Urinary bladder (tissue), 3 donors: ENCODE measurements at regions not wholly inside any gene's neighbourhood (a gene's known extent, or its start where the extent isn't known, plus 50 kb on each side); places are given as distances from the start of the nearest gene placed in this dataset.

Source experiments
- DNase-seq: peaks from one replicate; pipeline ENCODE4 v3.0.0-alpha.2; 2015; ENCODE audit errors: extremely low spot score
- H3K27ac ChIP-seq: one replicate; pipeline ENCODE4 v1.5.1; 2013; ENCODE audit warnings: low read depth, mild to moderate bottlenecking, moderate library complexity
- H3K36me3 ChIP-seq: one replicate; pipeline ENCODE4 v1.6.1; 2013; ENCODE audit warnings: mild to moderate bottlenecking, moderate library complexity; ENCODE audit not compliant: insufficient read depth
- H3K4me1 ChIP-seq: one replicate; pipeline ENCODE4 v1.6.1; 2013; ENCODE audit warnings: mild to moderate bottlenecking, moderate library complexity; ENCODE audit not compliant: insufficient read depth
- H3K4me3 ChIP-seq: one replicate; pipeline ENCODE4 v1.5.1; 2013; ENCODE audit warnings: low read depth, low read length
- WGBS: extraction: QIAGEN DNeasy Blood & Tissue Kit; methylation state at CpG from one replicate; pipeline ENCODE4 v1.1.7; 2013; 5-methylcytosine and 5-hydroxymethylcytosine counted together
- donor health status: healthy with polysubstance abuse.
- donor health status: healthy.

- H3K27ac ChIP-seq: no peak overlapping the region
- H3K36me3 ChIP-seq: no peaks in the 10 kb centered on the region
- DNase-seq: no peak
- H3K4me1 ChIP-seq: no peaks in the 10 kb centered on the region
- no peak overlapping the region for H3K4me3 ChIP-seq
- 84% methylated on average over 4 of the region's 4 CpGs for WGBS
Observed at GRCh38 chr16:6636457-6636856, 696.2 kb upstream of the RBFOX1 start.

- Histone ChIP-seq H3K4me1 (no peaks in the 10 kb centered on the region), H3K4me3 (no peak overlapping the region), H3K27ac (no peak overlapping the region), H3K36me3 (no peaks in the 10 kb centered on the region)
- 70% methylated on average over 3 of the region's 3 CpGs for WGBS
- no peak for DNase-seq
Observed at GRCh38 chr16:6634151-6634550, 698.5 kb upstream of the RBFOX1 start.

- Histone ChIP-seq H3K27ac (no peak overlapping the region), H3K36me3 (no peaks in the 10 kb centered on the region), H3K4me1 (no peaks in the 10 kb centered on the region), H3K4me3 (no peak overlapping the region)
- no peak for DNase-seq
- 68% methylated on average over 5 of the region's 5 CpGs for WGBS
Observed at GRCh38 chr16:6633456-6633855, 699.2 kb upstream of the RBFOX1 start.

GRCh38 chr16:6629110-6629509, 703.5 kb upstream of the RBFOX1 start:
- DNase-seq: peak; percentile 37
- Histone ChIP-seq H3K36me3 (no peaks in the 10 kb centered on the region), H3K4me3 (no peak overlapping the region), H3K27ac (no peak overlapping the region), H3K4me1 (no peaks in the 10 kb centered on the region)
- 40% methylated on average over 5 of the region's 5 CpGs for WGBS

GRCh38 chr16:6625606-6626005, 707.0 kb upstream of the RBFOX1 start:
- no peak overlapping the region for H3K27ac ChIP-seq
- H3K4me3 ChIP-seq: no peak overlapping the region
- H3K36me3 ChIP-seq: no peaks in the 10 kb centered on the region
- no peaks in the 10 kb centered on the region for H3K4me1 ChIP-seq
- 90% methylated on average over 3 of the region's 3 CpGs for WGBS
- no peak for DNase-seq

GRCh38 chr16:6618874-6619273, 713.8 kb upstream of the RBFOX1 start:
- Histone ChIP-seq H3K4me3 (no peak overlapping the region), H3K36me3 (no peaks in the 10 kb centered on the region), H3K4me1 (no peaks in the 10 kb centered on the region), H3K27ac (no peak overlapping the region)
- DNase-seq: no peak
- 37% methylated on average over 5 of the region's 5 CpGs for WGBS

GRCh38 chr16:6616746-6617145, 715.9 kb upstream of the RBFOX1 start:
- no peak for DNase-seq
- Histone ChIP-seq H3K27ac (no peak overlapping the region), H3K4me1 (no peaks in the 10 kb centered on the region), H3K4me3 (no peak overlapping the region), H3K36me3 (no peaks in the 10 kb centered on the region)
- 34% methylated on average over 6 of the region's 6 CpGs for WGBS

GRCh38 chr16:6615636-6616035, 717.0 kb upstream of the RBFOX1 start:
- 65% methylated on average over 12 of the region's 12 CpGs for WGBS
- Histone ChIP-seq H3K36me3 (no peaks in the 10 kb centered on the region), H3K4me1 (no peaks in the 10 kb centered on the region), H3K4me3 (no peak overlapping the region), H3K27ac (no peak overlapping the region)
- no peak for DNase-seq

GRCh38 chr16:6611535-6611934, 721.1 kb upstream of the RBFOX1 start:
- no peak for DNase-seq
- Histone ChIP-seq H3K27ac (no peak overlapping the region), H3K36me3 (no peaks in the 10 kb centered on the region), H3K4me1 (no peaks in the 10 kb centered on the region), H3K4me3 (no peak overlapping the region)
- 51% methylated on average over 7 of the region's 7 CpGs for WGBS

- H3K4me3 ChIP-seq: no peak overlapping the region
- H3K4me1 ChIP-seq: no peaks in the 10 kb centered on the region
- no peak overlapping the region for H3K27ac ChIP-seq
- H3K36me3 ChIP-seq: no peaks in the 10 kb centered on the region
- WGBS: 50% methylated on average over 11 of the region's 11 CpGs
- DNase-seq: no peak
Observed at GRCh38 chr16:6605490-6605889, 727.2 kb upstream of the RBFOX1 start.

- H3K4me3 ChIP-seq: no peak overlapping the region
Observed at GRCh38 chr16:6603780-6604325, 728.8 kb upstream of the RBFOX1 start.

GRCh38 chr16:6602405-6602804, 730.2 kb upstream of the RBFOX1 start:
- no peak for DNase-seq
- Histone ChIP-seq H3K36me3 (no peaks in the 10 kb centered on the region), H3K4me1 (no peaks in the 10 kb centered on the region), H3K27ac (no peak overlapping the region), H3K4me3 (no peak overlapping the region)
- 86% methylated on average over 1 of the region's 1 CpG for WGBS

More at GRCh38 chr16:6603780-6604325, 728.8 kb upstream of the RBFOX1 start:
- WGBS: 58% methylated on average over 4 of the region's 4 CpGs
- H3K27ac ChIP-seq: no peak overlapping the region
- H3K4me1 ChIP-seq: no peaks in the 10 kb centered on the region
- no peak for DNase-seq
- H3K36me3 ChIP-seq: no peaks in the 10 kb centered on the region

- no peak for DNase-seq
- no peaks in the 10 kb centered on the region for H3K36me3 ChIP-seq
- no peak overlapping the region for H3K27ac ChIP-seq
- WGBS: 18% methylated on average over 6 of the region's 6 CpGs
- H3K4me1 ChIP-seq: no peaks in the 10 kb centered on the region
- H3K4me3 ChIP-seq: no peak overlapping the region
Observed at GRCh38 chr16:6600167-6600566, 732.5 kb upstream of the RBFOX1 start.

GRCh38 chr16:6593799-6594198, 738.8 kb upstream of the RBFOX1 start:
- no peak overlapping the region for H3K27ac ChIP-seq
- no peaks in the 10 kb centered on the region for H3K36me3 ChIP-seq
- no peaks in the 10 kb centered on the region for H3K4me1 ChIP-seq
- no peak overlapping the region for H3K4me3 ChIP-seq
- 77% methylated on average over 5 of the region's 5 CpGs for WGBS
- no peak for DNase-seq

GRCh38 chr16:6576606-6577005, 756.0 kb upstream of the RBFOX1 start:
- no peak overlapping the region for H3K4me3 ChIP-seq
- no peak overlapping the region for H3K27ac ChIP-seq
- 41% methylated on average over 3 of the region's 3 CpGs for WGBS
- DNase-seq: no peak
- no peaks in the 10 kb centered on the region for H3K36me3 ChIP-seq
- H3K4me1 ChIP-seq: no peaks in the 10 kb centered on the region
